SK-N-SH (cell line): ENCODE measurements at regions not wholly inside any gene's neighbourhood (a gene's known extent, or its start where the extent isn't known, plus 50 kb on each side); places are given as distances from the start of the nearest gene placed in this dataset.

ENCODE experiments used
- CTCF ChIA-PET: fragments of 300-600, 350-600 bp; formaldehyde crosslinking; extraction: SDS; loops from one replicate; lab custom pipeline; 2021; lab: Yijun Ruan, JAX
- POLR2A ChIA-PET: fragments of 350-600 bp; sonication (Branson Sonifier 250); formaldehyde crosslinking; extraction: SDS; loops from one replicate; lab custom pipeline; 2020; ENCODE audit warnings: antibody characterized with exemption, inconsistent platforms; lab: Yijun Ruan, JAX
- DNase-seq: peaks from one replicate; pipeline ENCODE4 v3.0.0; 2012
- H2AFZ ChIP-seq: fragments of 200-600 bp; sonication (generic); 2 replicates; pipeline ENCODE4 v1.8.1; 2016; ENCODE audit warnings: antibody characterized with exemption, mild to moderate bottlenecking, low read depth
- H3F3A ChIP-seq: fragments of 200-600 bp; sonication (generic); replicated peaks from 2 replicates; pipeline ENCODE3; 2016; ENCODE audit warnings: antibody characterized with exemption, mild to moderate bottlenecking; ENCODE audit not compliant: insufficient read depth
- H3K27ac ChIP-seq, 2 experiments: fragments of 200-500 bp in 1 of 2; fragments of 200-600 bp in 1 of 2; sonication (Bioruptor generic) in 1 of 2; sonication (generic), shearing (Covaris generic) in 1 of 2; 2 replicates each; pipeline versions ENCODE4 v1.5.1 to v1.6.1; 2014 to 2016; ENCODE audit warnings: low read depth in 2 of 2, inconsistent platforms in 1 of 2, low read length in 1 of 2, mild to moderate bottlenecking in 1 of 2, mixed read lengths in 1 of 2
- H3K27me3 ChIP-seq: fragments of 200-600 bp; sonication (generic), shearing (Covaris generic); 2 replicates; pipeline ENCODE4 v1.6.1; 2016; ENCODE audit warnings: mixed run types; ENCODE audit not compliant: insufficient read depth
- H3K36me3 ChIP-seq, 2 experiments: fragments of 200-500 bp in 1 of 2; fragments of 200-600 bp in 1 of 2; sonication (Bioruptor generic) in 1 of 2; sonication (generic) in 1 of 2; replicated peaks in 1 of 2; 2 replicates each; pipeline versions ENCODE3 to v1.5.1; 2014 to 2016; ENCODE audit warnings: low read length in 1 of 2, mild to moderate bottlenecking in 1 of 2; ENCODE audit not compliant: insufficient read depth in 2 of 2, control insufficient read depth in 1 of 2
- H3K4me1 ChIP-seq, 2 experiments: fragments of 200-500 bp in 1 of 2; fragments of 200-600 bp in 1 of 2; sonication (Bioruptor generic) in 1 of 2; sonication (generic), shearing (Covaris generic) in 1 of 2; 2 replicates each; pipeline versions ENCODE4 v1.5.1 to v1.6.1; 2014 to 2016; ENCODE audit warnings: low read depth in 1 of 2, low read length in 1 of 2, mixed run types in 1 of 2; ENCODE audit not compliant: insufficient read depth in 2 of 2, control insufficient read depth in 1 of 2
- H3K4me2 ChIP-seq: fragments of 200-600 bp; sonication (generic), shearing (Covaris generic); 2 replicates; pipeline ENCODE4 v1.6.1; 2017; ENCODE audit warnings: mixed run types
- H3K4me3 ChIP-seq, 2 experiments: fragments of 200-500 bp in 1 of 2; fragments of 200-600 bp in 1 of 2; sonication (Bioruptor generic) in 1 of 2; sonication (generic), shearing (Covaris generic) in 1 of 2; 2 replicates each; pipeline versions ENCODE4 v1.5.1 to v1.8.1; 2014 to 2016; ENCODE audit warnings: low read depth in 2 of 2, inconsistent platforms in 1 of 2, low read length in 1 of 2, mild to moderate bottlenecking in 1 of 2, mixed read lengths in 1 of 2, moderate library complexity in 1 of 2
- H3K79me2 ChIP-seq: fragments of 200-600 bp; sonication (generic); 2 replicates; pipeline ENCODE4 v1.8.1; 2017; ENCODE audit warnings: mild to moderate bottlenecking; ENCODE audit not compliant: insufficient read depth
- H3K9ac ChIP-seq: fragments of 200-600 bp; sonication (generic); 2 replicates; pipeline ENCODE4 v1.6.1; 2017; ENCODE audit warnings: mixed run types
- H3K9me2 ChIP-seq: fragments of 200-600 bp; sonication (generic); 2 replicates; pipeline ENCODE4 v1.6.1; 2017; ENCODE audit warnings: mixed run types
- H3K9me3 ChIP-seq: fragments of 200-600 bp; sonication (generic); 2 replicates; pipeline ENCODE4 v1.6.1; 2017; ENCODE audit warnings: mixed run types, mild to moderate bottlenecking, moderate library complexity
- H4K20me1 ChIP-seq: fragments of 200-600 bp; sonication (generic); 2 replicates; pipeline ENCODE4 v1.6.1; 2017; ENCODE audit warnings: mild to moderate bottlenecking, mixed run types; ENCODE audit not compliant: insufficient read depth
- CHD2 ChIP-seq: fragments of 150-350 bp; IDR thresholded peaks from 2 replicates; pipeline ENCODE4 v1.6.1; 2018; ENCODE audit warnings: low read length; ENCODE audit not compliant: partially characterized antibody
- CTCF ChIP-seq: fragments of 200-600 bp; sonication (generic); IDR thresholded peaks from 2 replicates; pipeline ENCODE4 v1.6.1; 2017; ENCODE audit warnings: antibody characterized with exemption, mild to moderate bottlenecking, moderate library complexity
- ELF1 ChIP-seq: IDR thresholded peaks from 2 replicates; pipeline ENCODE4 v1.4.0; 2012
- FOXJ3 ChIP-seq: sonication (generic); formaldehyde crosslinking; IDR thresholded peaks from 2 replicates; pipeline ENCODE4 v1.5.1; 2020; ENCODE audit warnings: mild to moderate bottlenecking, missing genetic modification reagents
- FOXM1 ChIP-seq: IDR thresholded peaks from 2 replicates; pipeline ENCODE4 v1.4.0; 2012; ENCODE audit warnings: low read depth, mild to moderate bottlenecking
- GABPA ChIP-seq: IDR thresholded peaks from 2 replicates; pipeline ENCODE4 v1.4.0; 2012; ENCODE audit warnings: low read depth, mild to moderate bottlenecking
- GATA2 ChIP-seq: sonication (generic); formaldehyde crosslinking; IDR thresholded peaks from 2 replicates; pipeline ENCODE4 v1.5.0; 2020; ENCODE audit warnings: mild to moderate bottlenecking, missing genetic modification reagents
- MAX ChIP-seq: IDR thresholded peaks from 2 replicates; pipeline ENCODE4 v1.4.0; 2012; ENCODE audit warnings: low read depth
- MEF2A ChIP-seq: IDR thresholded peaks from 2 replicates; pipeline ENCODE4 v1.4.0; 2012; ENCODE audit warnings: low read depth, borderline replicate concordance
- MXI1 ChIP-seq: IDR thresholded peaks from 2 replicates; pipeline ENCODE4 v1.6.1; 2012; ENCODE audit warnings: mild to moderate bottlenecking, low read depth, low read length, improper control_type of control experiment
- NRF1 ChIP-seq: IDR thresholded peaks from 2 replicates; pipeline ENCODE4 v1.6.1; 2012; ENCODE audit warnings: low read depth, mild to moderate bottlenecking, low read length
- POLR2AphosphoS5 ChIP-seq: IDR thresholded peaks from 2 replicates; pipeline ENCODE4 v1.6.1; 2012; ENCODE audit warnings: low read depth, low read length
- RCOR1 ChIP-seq: fragments of 150-350 bp; IDR thresholded peaks from 2 replicates; pipeline ENCODE4 v1.6.1; 2017; ENCODE audit warnings: antibody characterized with exemption, low read length
- RFX5 ChIP-seq: IDR thresholded peaks from 2 replicates; pipeline ENCODE4 v1.6.1; 2012; ENCODE audit warnings: mild to moderate bottlenecking, improper control_type of control experiment, low read length
- SMC3 ChIP-seq: IDR thresholded peaks from 2 replicates; pipeline ENCODE4 v1.6.1; 2012; ENCODE audit warnings: low read depth, low read length, improper control_type of control experiment
- USF1 ChIP-seq: IDR thresholded peaks from 2 replicates; pipeline ENCODE4 v1.4.0; 2012; ENCODE audit warnings: low read depth, borderline replicate concordance
- YY1 ChIP-seq: IDR thresholded peaks from 2 replicates; pipeline ENCODE4 v1.4.0; 2012; ENCODE audit warnings: low read depth, mild to moderate bottlenecking
- ZBTB33 ChIP-seq: IDR thresholded peaks from 2 replicates; pipeline ENCODE4 v1.4.0; 2012; ENCODE audit warnings: low read depth, borderline replicate concordance
- WGBS: methylation state at CpG from one replicate; pipeline ENCODE4 v1.1.6; 2017; ENCODE audit warnings: low lambda C conversion rate; 5-methylcytosine and 5-hydroxymethylcytosine counted together
- TF ChIP-seq, protein P1 (sequence below): fragments of 150-350 bp; IDR thresholded peaks from 2 replicates; pipeline ENCODE4 v1.6.1; 2017; ENCODE audit warnings: antibody characterized with exemption, low read length, low read depth, borderline replicate concordance
- TF ChIP-seq, protein P2 (sequence below): fragments of 150-350 bp; IDR thresholded peaks from 2 replicates; pipeline ENCODE4 v1.6.1; 2016; ENCODE audit warnings: mild to moderate bottlenecking, low read depth, low read length
- TF ChIP-seq, protein P3 (sequence below): IDR thresholded peaks from 2 replicates; pipeline ENCODE4 v1.6.1; 2012; ENCODE audit warnings: mild to moderate bottlenecking, low read depth, low read length, moderate library complexity

GRCh38 chr14:34222122-34222521 lies 239.9 kb downstream of the SPTSSA start (continued):
- TF ChIP-seq MAX (no peak), NRF1 (no peak), ZBTB33 (no peak), SMC3 (no peak), CHD2 (no peak), RFX5 (no peak)
- TF ChIP-seq, all 33 proteins: peak for 0

DNA sequence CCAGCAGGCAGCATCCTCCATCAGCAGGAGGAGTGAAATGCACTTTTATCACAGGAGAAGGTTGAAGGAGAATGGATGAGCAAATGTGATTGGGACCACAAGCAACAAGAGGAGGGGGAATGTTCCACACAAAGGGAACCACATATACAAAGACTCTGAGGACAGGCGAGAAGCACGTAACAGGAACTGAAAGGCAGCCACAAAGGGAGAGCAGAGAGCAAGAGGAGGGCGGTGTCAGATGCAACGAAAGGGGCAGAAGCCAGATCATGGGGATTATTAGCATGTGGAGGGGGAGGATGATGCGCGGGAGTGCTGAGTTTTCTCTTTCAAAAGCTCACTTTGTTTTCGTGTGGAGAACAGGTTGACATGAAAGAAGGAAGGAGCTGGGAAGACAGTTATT lies 241.1 kb downstream of the SPTSSA start:
- 86% methylated on average over 7 of the region's 7 CpGs for WGBS
- TF ChIP-seq, protein P1, sequence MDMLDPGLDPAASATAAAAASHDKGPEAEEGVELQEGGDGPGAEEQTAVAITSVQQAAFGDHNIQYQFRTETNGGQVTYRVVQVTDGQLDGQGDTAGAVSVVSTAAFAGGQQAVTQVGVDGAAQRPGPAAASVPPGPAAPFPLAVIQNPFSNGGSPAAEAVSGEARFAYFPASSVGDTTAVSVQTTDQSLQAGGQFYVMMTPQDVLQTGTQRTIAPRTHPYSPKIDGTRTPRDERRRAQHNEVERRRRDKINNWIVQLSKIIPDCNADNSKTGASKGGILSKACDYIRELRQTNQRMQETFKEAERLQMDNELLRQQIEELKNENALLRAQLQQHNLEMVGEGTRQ, result no peak
- TF ChIP-seq MEF2A, result no peak
- TF ChIP-seq ELF1, result no peak
- no peak for TF ChIP-seq NRF1
- no peak for TF ChIP-seq SMC3
- no peak for TF ChIP-seq USF1
- no peak for TF ChIP-seq MXI1
- no peak for TF ChIP-seq RCOR1
- no peak for TF ChIP-seq FOXJ3
- TF ChIP-seq GATA2 (CRISPR knock-in tag), result no peak
- TF ChIP-seq RFX5, result no peak
- no peak for TF ChIP-seq YY1
- TF ChIP-seq FOXM1, result no peak
- no peak for TF ChIP-seq CTCF
- TF ChIP-seq, protein P2, sequence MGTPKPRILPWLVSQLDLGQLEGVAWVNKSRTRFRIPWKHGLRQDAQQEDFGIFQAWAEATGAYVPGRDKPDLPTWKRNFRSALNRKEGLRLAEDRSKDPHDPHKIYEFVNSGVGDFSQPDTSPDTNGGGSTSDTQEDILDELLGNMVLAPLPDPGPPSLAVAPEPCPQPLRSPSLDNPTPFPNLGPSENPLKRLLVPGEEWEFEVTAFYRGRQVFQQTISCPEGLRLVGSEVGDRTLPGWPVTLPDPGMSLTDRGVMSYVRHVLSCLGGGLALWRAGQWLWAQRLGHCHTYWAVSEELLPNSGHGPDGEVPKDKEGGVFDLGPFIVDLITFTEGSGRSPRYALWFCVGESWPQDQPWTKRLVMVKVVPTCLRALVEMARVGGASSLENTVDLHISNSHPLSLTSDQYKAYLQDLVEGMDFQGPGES, result no peak
- TF ChIP-seq, protein P3, sequence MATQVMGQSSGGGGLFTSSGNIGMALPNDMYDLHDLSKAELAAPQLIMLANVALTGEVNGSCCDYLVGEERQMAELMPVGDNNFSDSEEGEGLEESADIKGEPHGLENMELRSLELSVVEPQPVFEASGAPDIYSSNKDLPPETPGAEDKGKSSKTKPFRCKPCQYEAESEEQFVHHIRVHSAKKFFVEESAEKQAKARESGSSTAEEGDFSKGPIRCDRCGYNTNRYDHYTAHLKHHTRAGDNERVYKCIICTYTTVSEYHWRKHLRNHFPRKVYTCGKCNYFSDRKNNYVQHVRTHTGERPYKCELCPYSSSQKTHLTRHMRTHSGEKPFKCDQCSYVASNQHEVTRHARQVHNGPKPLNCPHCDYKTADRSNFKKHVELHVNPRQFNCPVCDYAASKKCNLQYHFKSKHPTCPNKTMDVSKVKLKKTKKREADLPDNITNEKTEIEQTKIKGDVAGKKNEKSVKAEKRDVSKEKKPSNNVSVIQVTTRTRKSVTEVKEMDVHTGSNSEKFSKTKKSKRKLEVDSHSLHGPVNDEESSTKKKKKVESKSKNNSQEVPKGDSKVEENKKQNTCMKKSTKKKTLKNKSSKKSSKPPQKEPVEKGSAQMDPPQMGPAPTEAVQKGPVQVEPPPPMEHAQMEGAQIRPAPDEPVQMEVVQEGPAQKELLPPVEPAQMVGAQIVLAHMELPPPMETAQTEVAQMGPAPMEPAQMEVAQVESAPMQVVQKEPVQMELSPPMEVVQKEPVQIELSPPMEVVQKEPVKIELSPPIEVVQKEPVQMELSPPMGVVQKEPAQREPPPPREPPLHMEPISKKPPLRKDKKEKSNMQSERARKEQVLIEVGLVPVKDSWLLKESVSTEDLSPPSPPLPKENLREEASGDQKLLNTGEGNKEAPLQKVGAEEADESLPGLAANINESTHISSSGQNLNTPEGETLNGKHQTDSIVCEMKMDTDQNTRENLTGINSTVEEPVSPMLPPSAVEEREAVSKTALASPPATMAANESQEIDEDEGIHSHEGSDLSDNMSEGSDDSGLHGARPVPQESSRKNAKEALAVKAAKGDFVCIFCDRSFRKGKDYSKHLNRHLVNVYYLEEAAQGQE, result no peak
- TF ChIP-seq POLR2AphosphoS5, result no peak
- no peak for TF ChIP-seq GABPA
- TF ChIP-seq, all 33 proteins: peak for 0
- Histone ChIP-seq H3K9ac (no peak overlapping the region), H3K4me2 (no peak overlapping the region), H4K20me1 (no peaks in the 10 kb centered on the region), H3F3A (no peaks in the 10 kb centered on the region), H3K27me3 (peaks cover 11% of the 10 kb centered on the region; the same call in 1 of the 2 replicates), H3K79me2 (no peaks in the 10 kb centered on the region), H3K36me3 (no peaks in the 10 kb centered on the region), H3K27ac (no peak overlapping the region), H3K4me3 (no peak overlapping the region), H2AFZ (no peak overlapping the region), H3K9me3 (no peaks in the 10 kb centered on the region), H3K9me2 (no peaks in the 10 kb centered on the region), H3K4me1 (no peaks in the 10 kb centered on the region)
- ChIA-PET POLR2A (no interaction called here), CTCF (interaction anchor here (0.8 kb wide), 1 partner anchor 372 kb away, joined by 3 read pairs; no protein-coding TSS in a partner anchor)
- no peak for DNase-seq
